Coronary artery (tissue), 2 donors: ENCODE measurements at regions not wholly inside any gene's neighbourhood (a gene's known extent, or its start where the extent isn't known, plus 50 kb on each side); places are given as distances from the start of the nearest gene placed in this dataset.
"Not testable (repeated sequence)": the region's sequence is repeated elsewhere in the genome, so short reads cannot be mapped to it uniquely, and the experiment has no call there.

Experiments used
- DNase-seq: peaks from one replicate; pipeline ENCODE4 v3.0.0-alpha.2; 2017; ENCODE audit warnings: low spot score
- H3K27ac ChIP-seq, 2 donors: fragments of 200-600 bp; sonication (generic); one replicate each; pipeline ENCODE4 v1.5.1; 2016 to 2019
- H3K4me3 ChIP-seq: fragments of 200-600 bp; sonication (generic); 2 replicates; pipeline ENCODE4 v1.5.1; 2016; ENCODE audit warnings: mild to moderate bottlenecking, moderate library complexity
- TF ChIP-seq, protein P1 (sequence below): fragments of 200-600 bp; sonication (generic); IDR thresholded peaks from one replicate; pipeline ENCODE4 v1.5.1; 2019; ENCODE audit warnings: antibody characterized with exemption

- Histone ChIP-seq H3K27ac (no peak overlapping the region), H3K4me3 (no peak overlapping the region)
- no peak for DNase-seq
- TF ChIP-seq, protein P1, sequence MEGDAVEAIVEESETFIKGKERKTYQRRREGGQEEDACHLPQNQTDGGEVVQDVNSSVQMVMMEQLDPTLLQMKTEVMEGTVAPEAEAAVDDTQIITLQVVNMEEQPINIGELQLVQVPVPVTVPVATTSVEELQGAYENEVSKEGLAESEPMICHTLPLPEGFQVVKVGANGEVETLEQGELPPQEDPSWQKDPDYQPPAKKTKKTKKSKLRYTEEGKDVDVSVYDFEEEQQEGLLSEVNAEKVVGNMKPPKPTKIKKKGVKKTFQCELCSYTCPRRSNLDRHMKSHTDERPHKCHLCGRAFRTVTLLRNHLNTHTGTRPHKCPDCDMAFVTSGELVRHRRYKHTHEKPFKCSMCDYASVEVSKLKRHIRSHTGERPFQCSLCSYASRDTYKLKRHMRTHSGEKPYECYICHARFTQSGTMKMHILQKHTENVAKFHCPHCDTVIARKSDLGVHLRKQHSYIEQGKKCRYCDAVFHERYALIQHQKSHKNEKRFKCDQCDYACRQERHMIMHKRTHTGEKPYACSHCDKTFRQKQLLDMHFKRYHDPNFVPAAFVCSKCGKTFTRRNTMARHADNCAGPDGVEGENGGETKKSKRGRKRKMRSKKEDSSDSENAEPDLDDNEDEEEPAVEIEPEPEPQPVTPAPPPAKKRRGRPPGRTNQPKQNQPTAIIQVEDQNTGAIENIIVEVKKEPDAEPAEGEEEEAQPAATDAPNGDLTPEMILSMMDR: no peak
These were observed 418.7 kb upstream of the RGS18 start for GRCh38 chr1:191739544-191739943.

GRCh38 chr1:191752342-191752741 lies 405.9 kb upstream of the RGS18 start:
- no peak for DNase-seq
- TF ChIP-seq, protein P1: no peak
- H3K27ac ChIP-seq: no peak overlapping the region

DNA sequence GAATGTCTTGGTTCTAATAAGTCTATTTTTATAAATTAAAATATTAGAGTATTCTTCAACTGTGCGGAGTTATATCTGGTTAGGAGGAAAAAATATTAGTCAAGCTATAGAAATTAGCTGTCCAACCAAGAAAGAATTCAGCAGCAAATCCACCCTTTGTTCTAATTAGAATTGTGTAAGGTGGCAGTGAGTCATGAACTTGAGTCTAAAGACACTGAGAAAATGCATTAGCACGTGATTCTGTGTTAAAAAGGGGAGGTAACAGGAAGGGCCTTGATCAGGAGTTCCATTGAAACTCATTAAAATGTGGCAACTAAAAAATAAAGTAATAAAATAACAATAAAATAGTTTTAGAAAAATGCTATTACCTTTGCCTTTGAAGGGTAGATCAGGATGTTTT lies 398.2 kb upstream of the RGS18 start:
- Histone ChIP-seq H3K4me3 (no peak overlapping the region), H3K27ac (no peak overlapping the region)
- TF ChIP-seq, protein P1: no peak
- DNase-seq: no peak

More at GRCh38 chr1:191752342-191752741, 405.9 kb upstream of the RGS18 start:
- H3K4me3 ChIP-seq: no peak overlapping the region

DNA sequence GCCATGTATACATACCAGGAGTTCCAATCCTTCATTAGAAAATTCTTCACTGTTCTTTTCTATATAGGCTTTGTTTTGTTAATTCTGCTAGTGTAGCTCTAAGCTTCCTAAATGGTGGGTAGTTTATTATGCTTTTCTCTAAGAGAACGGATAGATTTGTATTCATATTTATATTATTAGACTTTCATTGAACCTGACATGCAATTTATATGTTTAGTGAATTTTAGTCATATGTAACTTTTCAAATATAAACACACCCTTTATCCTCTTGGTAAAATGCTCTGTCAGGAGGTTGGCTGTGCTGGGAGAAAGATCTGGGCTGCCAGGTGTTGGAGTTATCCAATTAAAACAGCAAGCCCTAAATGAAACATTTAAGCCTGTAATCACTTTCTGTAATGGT lies 369.7 kb upstream of the RGS18 start:
- H3K4me3 ChIP-seq: no peak overlapping the region
- TF ChIP-seq, protein P1: no peak
- no peak for DNase-seq
- no peak overlapping the region for H3K27ac ChIP-seq

GRCh38 chr1:191798178-191798577 lies 360.1 kb upstream of the RGS18 start:
- Histone ChIP-seq H3K27ac (no peak overlapping the region), H3K4me3 (no peak overlapping the region)
- no peak for DNase-seq
- TF ChIP-seq, protein P1: no peak

DNA sequence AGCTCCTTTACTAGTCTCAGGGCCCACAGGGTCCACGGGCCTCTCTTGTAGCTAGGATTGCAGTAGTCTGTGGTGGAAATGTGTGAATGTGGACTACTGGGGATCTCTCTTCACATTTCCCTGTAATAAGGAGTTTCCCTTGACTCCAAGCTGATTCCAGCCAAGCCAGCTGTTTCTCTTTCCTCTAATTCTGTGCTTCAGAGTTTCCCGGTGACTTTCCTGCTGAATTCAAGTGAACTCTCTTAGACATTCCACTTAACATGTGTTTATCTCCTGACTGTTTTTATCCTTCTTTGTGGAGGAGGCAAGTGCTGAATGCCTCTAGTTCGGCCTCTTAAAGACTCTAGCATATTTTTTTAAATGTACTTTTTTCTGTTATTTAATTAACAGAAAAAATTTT lies 354.0 kb upstream of the RGS18 start:
- Histone ChIP-seq H3K4me3 (no peak overlapping the region), H3K27ac (no peak overlapping the region)
- TF ChIP-seq, protein P1: no peak
- DNase-seq: no peak

DNA sequence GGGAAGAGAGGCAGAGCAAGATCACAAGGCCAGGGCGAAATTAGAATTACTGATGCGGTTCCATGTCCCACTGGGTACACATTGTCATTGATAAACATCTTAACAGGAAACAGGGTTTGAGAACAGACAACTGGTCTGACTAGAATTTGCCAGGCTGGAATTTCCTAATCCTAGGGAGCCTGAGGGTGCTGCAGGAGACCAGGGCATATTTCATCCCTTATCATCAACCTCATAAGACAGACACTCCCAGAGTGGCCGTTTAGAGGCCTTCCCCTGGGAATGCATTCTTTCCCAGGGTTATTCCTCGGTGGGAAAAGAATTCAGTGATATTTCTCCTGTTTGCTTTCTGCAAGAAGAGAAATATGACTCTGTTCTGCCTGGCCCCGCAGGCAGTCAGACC lies 344.7 kb upstream of the RGS18 start:
- H3K27ac ChIP-seq, H3K4me3 ChIP-seq, DNase-seq: not testable (repeated sequence)

GRCh38 chr1:191818198-191818597 lies 340.1 kb upstream of the RGS18 start:
- DNase-seq: no peak
- Histone ChIP-seq H3K27ac (no peak overlapping the region), H3K4me3 (no peak overlapping the region)
- TF ChIP-seq, protein P1: no peak
